ENCODE measurements at regions not wholly inside any gene's neighbourhood (a gene's known extent, or its start where the extent isn't known, plus 50 kb on each side); places are given as distances from the start of the nearest gene placed in this dataset.

DNA sequence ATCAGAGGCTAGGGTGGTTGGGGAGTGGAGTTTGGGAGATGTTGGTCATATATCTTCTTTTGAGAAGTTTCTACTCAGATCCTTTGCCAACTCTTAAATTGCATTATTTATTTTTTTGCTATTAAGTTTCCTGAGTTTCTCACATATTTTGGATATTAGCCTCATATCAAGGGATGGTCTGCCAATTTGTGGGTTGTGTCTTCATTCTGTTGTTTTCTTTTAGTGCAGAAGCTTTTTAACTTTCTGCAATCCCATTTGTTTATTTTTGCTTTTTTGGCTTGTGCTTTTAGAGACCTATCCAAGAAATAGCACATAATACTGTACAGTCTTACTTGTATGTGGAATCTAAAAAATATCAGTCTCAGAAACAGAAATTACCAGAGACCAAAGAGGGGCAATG is 509.2 kb upstream of the HS3ST1 start:
- TF ChIP-seq EZH2 (IDR thresholded peaks at IDR 0.05) (no peak), POLR2AphosphoS5 (IDR thresholded peaks at IDR 0.05; ENCODE audit: borderline replicate concordance, low read depth, low read length) (no peak)
